Neural cell (in vitro differentiated cells): ENCODE measurements at regions not wholly inside any gene's neighbourhood (a gene's known extent, or its start where the extent isn't known, plus 50 kb on each side); places are given as distances from the start of the nearest gene placed in this dataset.

Experiments
- H2AFZ ChIP-seq: fragments of 200-600, 300-800 bp; sonication (generic), shearing (Covaris generic); 2 replicates; pipeline ENCODE4 v1.6.0; 2014; ENCODE audit warnings: low read depth, mild to moderate bottlenecking, antibody characterized with exemption, low read length, moderate library complexity
- H3F3A ChIP-seq: fragments of 200-600 bp; shearing (Covaris generic); 2 replicates; pipeline ENCODE4 v1.6.1; 2016; ENCODE audit warnings: mild to moderate bottlenecking, moderate library complexity, mixed read lengths, antibody characterized with exemption, low read length; ENCODE audit not compliant: insufficient read depth, poor library complexity, severe bottlenecking
- H3K27ac ChIP-seq: fragments of 200-600, 300-800 bp; sonication (generic), shearing (Covaris generic); 2 replicates; pipeline ENCODE4 v1.5.1; 2014; ENCODE audit warnings: mild to moderate bottlenecking, low read length, moderate library complexity
- H3K27me3 ChIP-seq: fragments of 300-800, 200-600 bp; sonication (generic), shearing (Covaris generic); 2 replicates; pipeline ENCODE4 v1.6.0; 2014; ENCODE audit warnings: mild to moderate bottlenecking, low read depth, low read length, moderate library complexity; ENCODE audit not compliant: insufficient read depth
- H3K36me3 ChIP-seq: fragments of 300-800, 200-600 bp; sonication (generic), shearing (Covaris generic); 2 replicates; pipeline ENCODE4 v1.5.1; 2014; ENCODE audit warnings: mild to moderate bottlenecking, antibody characterized with exemption, low read length, moderate library complexity; ENCODE audit not compliant: insufficient read depth
- H3K4me2 ChIP-seq: fragments of 300-800, 200-600 bp; sonication (generic), shearing (Covaris generic); 2 replicates; pipeline ENCODE4 v1.6.0; 2014; ENCODE audit warnings: mild to moderate bottlenecking, low read length
- H3K4me3 ChIP-seq: fragments of 300-800, 200-600 bp; sonication (generic), shearing (Covaris generic); 2 replicates; pipeline ENCODE4 v1.5.1; 2014; ENCODE audit warnings: mild to moderate bottlenecking, low read length, moderate library complexity
- H3K79me2 ChIP-seq: fragments of 200-600 bp; shearing (Covaris generic); replicated peaks from 2 replicates; pipeline ENCODE4 v1.6.0; 2014; ENCODE audit warnings: mild to moderate bottlenecking, low read length, moderate library complexity; ENCODE audit not compliant: insufficient read depth
- H3K9ac ChIP-seq: fragments of 300-800, 200-600 bp; sonication (generic), shearing (Covaris generic); 2 replicates; pipeline ENCODE4 v1.6.1; 2016; ENCODE audit warnings: mild to moderate bottlenecking, low read length, mixed read lengths
- H3K9me2 ChIP-seq: fragments of 200-600 bp; shearing (Covaris generic); 2 replicates; pipeline ENCODE4 v1.6.1; 2016; ENCODE audit warnings: mild to moderate bottlenecking, low read length, mixed read lengths; ENCODE audit not compliant: insufficient read depth
- H3K9me3 ChIP-seq: fragments of 200-600, 300-800 bp; sonication (generic), shearing (Covaris generic); 2 replicates; pipeline ENCODE4 v1.6.1; 2016; ENCODE audit warnings: mild to moderate bottlenecking, mixed run types, low read length, moderate library complexity, mixed read lengths
- H4K20me1 ChIP-seq: fragments of 200-600 bp; shearing (Covaris generic); 2 replicates; pipeline ENCODE4 v1.6.1; 2016; ENCODE audit warnings: mild to moderate bottlenecking, mixed run types; ENCODE audit not compliant: insufficient read depth
- EP300 ChIP-seq: fragments of 450-650 bp; conservative IDR thresholded peaks from 2 replicates; pipeline ENCODE4 v1.6.1; 2014; ENCODE audit warnings: antibody characterized with exemption, mild to moderate bottlenecking, moderate library complexity; ENCODE audit not compliant: poor library complexity, severe bottlenecking
- EZH2 ChIP-seq: fragments of 200-600, 300-800 bp; shearing (Covaris generic), sonication (generic); IDR thresholded peaks from 2 replicates; pipeline ENCODE4 v1.6.1; 2014; ENCODE audit warnings: antibody characterized with exemption, low read length, borderline replicate concordance, mild to moderate bottlenecking; ENCODE audit not compliant: insufficient read depth, poor library complexity, severe bottlenecking
- MXI1 ChIP-seq: fragments of 450-650 bp; conservative IDR thresholded peaks from 2 replicates; pipeline ENCODE4 v1.6.1; 2014; ENCODE audit warnings: antibody characterized with exemption, mild to moderate bottlenecking; ENCODE audit not compliant: poor library complexity, severe bottlenecking
- POLR2AphosphoS5 ChIP-seq: IDR thresholded peaks from 2 replicates; pipeline ENCODE4 v1.6.1; 2012
- RAD21 ChIP-seq: fragments of 450-650 bp; conservative IDR thresholded peaks from 2 replicates; pipeline ENCODE4 v1.6.1; 2014; ENCODE audit warnings: antibody characterized with exemption, mild to moderate bottlenecking, moderate library complexity
- SMC3 ChIP-seq: fragments of 450-650 bp; conservative IDR thresholded peaks from 2 replicates; pipeline ENCODE4 v1.6.1; 2014; ENCODE audit warnings: antibody characterized with exemption, mild to moderate bottlenecking, moderate library complexity; ENCODE audit not compliant: poor library complexity
- TAF1 ChIP-seq: IDR thresholded peaks from 2 replicates; pipeline ENCODE4 v1.6.1; 2012; ENCODE audit warnings: low read depth
- TF ChIP-seq, protein P1 (sequence below): IDR thresholded peaks from 2 replicates; pipeline ENCODE4 v1.6.1; 2012; ENCODE audit warnings: borderline replicate concordance
- TF ChIP-seq, protein P2 (sequence below): fragments of 450-650 bp; IDR thresholded peaks from 2 replicates; pipeline ENCODE4 v1.5.1; 2014; ENCODE audit warnings: antibody characterized with exemption, mild to moderate bottlenecking, moderate library complexity; ENCODE audit not compliant: poor library complexity, severe bottlenecking

DNA sequence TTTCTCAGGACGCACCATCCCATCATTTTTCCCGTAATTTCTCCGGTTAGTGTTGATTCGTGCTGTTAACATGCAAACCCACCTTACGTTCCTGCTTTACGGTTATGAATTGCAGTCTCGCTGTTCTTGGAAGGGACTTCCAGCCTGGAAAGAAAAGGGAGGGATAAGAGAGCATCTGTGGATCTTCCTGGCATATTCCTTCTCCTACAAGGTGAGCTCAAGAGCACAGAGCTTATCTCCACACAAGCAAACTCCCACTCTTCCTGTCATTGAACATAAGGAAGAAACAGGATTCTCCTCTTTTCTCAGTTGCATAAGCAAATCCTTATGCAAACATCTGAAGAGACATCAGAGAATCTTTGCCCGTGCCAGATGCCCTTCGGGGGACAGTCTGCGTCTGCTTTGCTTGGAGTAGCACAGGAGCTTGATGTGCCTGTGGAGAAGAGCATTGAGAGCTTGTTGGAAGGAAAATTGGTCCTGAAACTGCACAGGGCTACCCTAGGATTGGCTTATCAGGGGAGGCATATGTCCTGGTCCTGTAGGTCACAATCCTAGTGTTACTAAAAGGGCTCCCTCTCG is 127.0 kb downstream of the ASMT start:
- Histone ChIP-seq H3K79me2 (no peaks in the 10 kb centered on the region), H3K9me2 (no peaks in the 10 kb centered on the region), H3K4me3 (no peak overlapping the region), H3K9ac (no peak overlapping the region), H3K27ac (no peak overlapping the region), H3K9me3 (no peaks in the 10 kb centered on the region), H3K27me3 (no peaks in the 10 kb centered on the region), H3K4me2 (no peak overlapping the region), H2AFZ (no peak overlapping the region), H3F3A (no peaks in the 10 kb centered on the region), H3K36me3 (no peaks in the 10 kb centered on the region), H4K20me1 (no peaks in the 10 kb centered on the region)
- TF ChIP-seq EP300: no peak

DNA sequence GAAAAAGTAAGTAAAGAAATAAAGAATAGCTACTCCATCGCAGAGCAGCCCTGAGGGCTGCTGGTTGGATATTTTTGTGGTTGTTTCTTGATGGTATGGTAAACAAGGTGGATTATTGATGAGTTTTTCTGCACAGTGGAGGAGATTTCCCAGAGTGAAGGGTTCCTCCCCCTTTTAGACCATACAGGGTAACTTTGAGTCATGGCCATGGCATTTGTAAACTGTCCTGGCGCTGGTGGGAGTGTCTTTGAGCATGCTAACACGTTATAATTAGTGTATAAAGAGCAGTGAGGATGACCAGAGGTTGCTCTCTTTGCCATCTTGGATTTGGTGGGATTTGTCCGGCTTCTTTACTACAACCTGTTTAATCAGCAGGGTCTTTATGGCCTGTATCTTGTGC is 128.2 kb downstream of the ASMT start:
- H3K4me2 ChIP-seq: no peak overlapping the region
- H3K9me3 ChIP-seq: no peaks in the 10 kb centered on the region
- no peak overlapping the region for H3K27ac ChIP-seq
- H3K4me3 ChIP-seq: no peak overlapping the region
- H3K9ac ChIP-seq: no peak overlapping the region
- H3F3A ChIP-seq: no peaks in the 10 kb centered on the region
- no peak overlapping the region for H2AFZ ChIP-seq
- TF ChIP-seq POLR2AphosphoS5: no peak
- TF ChIP-seq, protein P1, sequence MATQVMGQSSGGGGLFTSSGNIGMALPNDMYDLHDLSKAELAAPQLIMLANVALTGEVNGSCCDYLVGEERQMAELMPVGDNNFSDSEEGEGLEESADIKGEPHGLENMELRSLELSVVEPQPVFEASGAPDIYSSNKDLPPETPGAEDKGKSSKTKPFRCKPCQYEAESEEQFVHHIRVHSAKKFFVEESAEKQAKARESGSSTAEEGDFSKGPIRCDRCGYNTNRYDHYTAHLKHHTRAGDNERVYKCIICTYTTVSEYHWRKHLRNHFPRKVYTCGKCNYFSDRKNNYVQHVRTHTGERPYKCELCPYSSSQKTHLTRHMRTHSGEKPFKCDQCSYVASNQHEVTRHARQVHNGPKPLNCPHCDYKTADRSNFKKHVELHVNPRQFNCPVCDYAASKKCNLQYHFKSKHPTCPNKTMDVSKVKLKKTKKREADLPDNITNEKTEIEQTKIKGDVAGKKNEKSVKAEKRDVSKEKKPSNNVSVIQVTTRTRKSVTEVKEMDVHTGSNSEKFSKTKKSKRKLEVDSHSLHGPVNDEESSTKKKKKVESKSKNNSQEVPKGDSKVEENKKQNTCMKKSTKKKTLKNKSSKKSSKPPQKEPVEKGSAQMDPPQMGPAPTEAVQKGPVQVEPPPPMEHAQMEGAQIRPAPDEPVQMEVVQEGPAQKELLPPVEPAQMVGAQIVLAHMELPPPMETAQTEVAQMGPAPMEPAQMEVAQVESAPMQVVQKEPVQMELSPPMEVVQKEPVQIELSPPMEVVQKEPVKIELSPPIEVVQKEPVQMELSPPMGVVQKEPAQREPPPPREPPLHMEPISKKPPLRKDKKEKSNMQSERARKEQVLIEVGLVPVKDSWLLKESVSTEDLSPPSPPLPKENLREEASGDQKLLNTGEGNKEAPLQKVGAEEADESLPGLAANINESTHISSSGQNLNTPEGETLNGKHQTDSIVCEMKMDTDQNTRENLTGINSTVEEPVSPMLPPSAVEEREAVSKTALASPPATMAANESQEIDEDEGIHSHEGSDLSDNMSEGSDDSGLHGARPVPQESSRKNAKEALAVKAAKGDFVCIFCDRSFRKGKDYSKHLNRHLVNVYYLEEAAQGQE: no peak
- TF ChIP-seq MXI1: no peak
- TF ChIP-seq RAD21: no peak
- TF ChIP-seq EP300: no peak
- no peak for TF ChIP-seq TAF1
- TF ChIP-seq, protein P2, sequence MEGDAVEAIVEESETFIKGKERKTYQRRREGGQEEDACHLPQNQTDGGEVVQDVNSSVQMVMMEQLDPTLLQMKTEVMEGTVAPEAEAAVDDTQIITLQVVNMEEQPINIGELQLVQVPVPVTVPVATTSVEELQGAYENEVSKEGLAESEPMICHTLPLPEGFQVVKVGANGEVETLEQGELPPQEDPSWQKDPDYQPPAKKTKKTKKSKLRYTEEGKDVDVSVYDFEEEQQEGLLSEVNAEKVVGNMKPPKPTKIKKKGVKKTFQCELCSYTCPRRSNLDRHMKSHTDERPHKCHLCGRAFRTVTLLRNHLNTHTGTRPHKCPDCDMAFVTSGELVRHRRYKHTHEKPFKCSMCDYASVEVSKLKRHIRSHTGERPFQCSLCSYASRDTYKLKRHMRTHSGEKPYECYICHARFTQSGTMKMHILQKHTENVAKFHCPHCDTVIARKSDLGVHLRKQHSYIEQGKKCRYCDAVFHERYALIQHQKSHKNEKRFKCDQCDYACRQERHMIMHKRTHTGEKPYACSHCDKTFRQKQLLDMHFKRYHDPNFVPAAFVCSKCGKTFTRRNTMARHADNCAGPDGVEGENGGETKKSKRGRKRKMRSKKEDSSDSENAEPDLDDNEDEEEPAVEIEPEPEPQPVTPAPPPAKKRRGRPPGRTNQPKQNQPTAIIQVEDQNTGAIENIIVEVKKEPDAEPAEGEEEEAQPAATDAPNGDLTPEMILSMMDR: no peak
- TF ChIP-seq SMC3: no peak
- TF ChIP-seq EZH2: no peak
- H3K9me2 ChIP-seq: no peaks in the 10 kb centered on the region
- H3K36me3 ChIP-seq: no peaks in the 10 kb centered on the region
- no peaks in the 10 kb centered on the region for H4K20me1 ChIP-seq
- no peaks in the 10 kb centered on the region for H3K27me3 ChIP-seq
- H3K79me2 ChIP-seq: no peaks in the 10 kb centered on the region

DNA sequence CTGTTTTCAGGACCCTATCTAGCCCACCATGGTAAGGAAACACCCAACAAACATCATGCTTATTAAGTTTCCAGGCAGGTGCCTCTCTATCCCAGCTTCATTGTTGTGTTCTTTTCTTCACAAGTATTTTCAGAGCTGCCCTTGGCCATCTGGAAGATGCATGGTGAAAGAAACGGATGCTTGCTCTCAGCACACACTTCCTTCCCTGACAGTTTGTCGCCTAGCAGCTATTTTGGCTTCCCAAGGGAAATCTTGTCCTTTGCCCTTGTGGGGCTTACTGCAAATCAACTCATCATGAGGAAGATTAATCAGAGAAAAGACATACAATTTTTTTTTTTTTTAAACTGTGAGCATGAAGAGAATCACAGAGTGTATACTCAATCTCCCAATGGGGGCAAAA is 128.8 kb downstream of the ASMT start:
- no peak overlapping the region for H3K4me2 ChIP-seq

More for the DNA sequence above, 128.8 kb downstream of the ASMT start:
- Histone ChIP-seq H3K4me3 (no peak overlapping the region), H3K9me2 (no peaks in the 10 kb centered on the region), H3K9ac (no peak overlapping the region), H2AFZ (no peak overlapping the region), H3K79me2 (no peaks in the 10 kb centered on the region), H4K20me1 (no peaks in the 10 kb centered on the region), H3K36me3 (no peaks in the 10 kb centered on the region), H3K27ac (peak overlapping the region; percentile 26), H3K9me3 (no peaks in the 10 kb centered on the region), H3F3A (no peaks in the 10 kb centered on the region), H3K27me3 (no peaks in the 10 kb centered on the region)
- TF ChIP-seq MXI1 (no peak), EZH2 (no peak), TAF1 (no peak), POLR2AphosphoS5 (no peak), EP300 (no peak), SMC3 (no peak), RAD21 (no peak)
- TF ChIP-seq, protein P2: no peak
- TF ChIP-seq, protein P1: no peak
